Activated T-cell treated with anti-CD3 and anti-CD28 coated beads, Interleukin-2, amount 50 U/mL, for 72 hours (primary cell): ENCODE measurements at regions not wholly inside any gene's neighbourhood (a gene's known extent, or its start where the extent isn't known, plus 50 kb on each side); places are given as distances from the start of the nearest gene placed in this dataset.
"Not testable (repeated sequence)": the region's sequence is repeated elsewhere in the genome, so short reads cannot be mapped to it uniquely, and the experiment has no call there.

Experiments
- ATAC-seq, 2 donors: fragments of 150-1000 bp; cut with Tn5 transposase; replicated peaks in 1 of 2; 2 replicates each; pipeline ENCODE4 v1.10.0; 2021; ENCODE audit warnings: moderate library complexity in 2 of 2, mild to moderate bottlenecking in 1 of 2
- DNase-seq, 2 donors: peaks; one replicate each; pipeline ENCODE4 v3.0.0; 2021 to 2022; ENCODE audit warnings: mixed read lengths in 1 of 2
- H3K27ac Mint-ChIP-seq: one replicate; pipeline ENCODE4 v1.8.0; 2022; ENCODE audit warnings: mild to moderate bottlenecking, moderate library complexity, mixed read lengths
- H3K27me3 Mint-ChIP-seq: one replicate; pipeline ENCODE4 v1.8.0; 2022; ENCODE audit warnings: low read depth, mixed read lengths
- H3K36me3 Mint-ChIP-seq, 2 donors: one replicate each; pipeline ENCODE4 v1.8.0; 2022; ENCODE audit warnings: mixed read lengths in 2 of 2, mild to moderate bottlenecking in 1 of 2; ENCODE audit not compliant: insufficient read depth in 2 of 2
- H3K4me1 Mint-ChIP-seq: one replicate; pipeline ENCODE4 v1.8.0; 2022; ENCODE audit warnings: low read depth, mixed read lengths
- H3K4me3 Mint-ChIP-seq, 2 donors: one replicate each; pipeline ENCODE4 v1.8.0; 2022; ENCODE audit warnings: mild to moderate bottlenecking in 2 of 2, mixed read lengths in 2 of 2, moderate library complexity in 2 of 2
- H3K9me3 Mint-ChIP-seq, 2 donors: one replicate each; pipeline ENCODE4 v1.8.0; 2022; ENCODE audit warnings: mixed read lengths in 2 of 2

GRCh38 chr18:12179029-12179428 lies 75.1 kb upstream of the CIDEA start:
- H3K27me3 Mint-ChIP-seq, H3K27ac Mint-ChIP-seq, H3K4me1 Mint-ChIP-seq, DNase-seq, H3K36me3 Mint-ChIP-seq, H3K4me3 Mint-ChIP-seq, ATAC-seq, H3K9me3 Mint-ChIP-seq: not testable (repeated sequence)

- H3K4me3 Mint-ChIP-seq, H3K36me3 Mint-ChIP-seq, H3K9me3 Mint-ChIP-seq, ATAC-seq, H3K27me3 Mint-ChIP-seq, H3K4me1 Mint-ChIP-seq, DNase-seq, H3K27ac Mint-ChIP-seq: not testable (repeated sequence)
Observed at GRCh38 chr18:12179697-12180577, 74.2 kb upstream of the CIDEA start.

- H3K4me3 Mint-ChIP-seq: not testable (repeated sequence)
- ATAC-seq: peak in 1 of 2 donors; percentile 21
Observed at GRCh38 chr18:12198797-12199196, 55.4 kb upstream of the CIDEA start.

GRCh38 chr18:12200186-12200585 lies 54.0 kb upstream of the CIDEA start:
- peak in 1 of 2 donors; percentile 6 for DNase-seq
- not testable (repeated sequence) for H3K36me3 Mint-ChIP-seq
- peak; percentile 88 to 97 for ATAC-seq

More at GRCh38 chr18:12198797-12199196, 55.4 kb upstream of the CIDEA start:
- peaks cover 12% of the 10 kb centered on the region for H3K27me3 Mint-ChIP-seq
- not testable (repeated sequence) for H3K36me3 Mint-ChIP-seq, H3K9me3 Mint-ChIP-seq, H3K27ac Mint-ChIP-seq, H3K4me1 Mint-ChIP-seq, DNase-seq

More at GRCh38 chr18:12200186-12200585, 54.0 kb upstream of the CIDEA start:
- H3K27me3 Mint-ChIP-seq: peaks cover 12% of the 10 kb centered on the region
- not testable (repeated sequence) for H3K4me1 Mint-ChIP-seq, H3K4me3 Mint-ChIP-seq, H3K27ac Mint-ChIP-seq, H3K9me3 Mint-ChIP-seq
